ENCODE measurements at regions not wholly inside any gene's neighbourhood (a gene's known extent, or its start where the extent isn't known, plus 50 kb on each side); places are given as distances from the start of the nearest gene placed in this dataset.

GRCh38 chr7:112400141-112400540 is 50.1 kb upstream of the IFRD1 start:
- H3K4me3 Mint-ChIP-seq (ENCODE audit: unreplicated experiment) = no peak overlapping the region
- no TSS peak for BruUV-seq (replicated peaks)
- POLR2A ChIA-PET = interaction anchor here (0.7 to 1.1 kb wide), 3 partner anchors 38 to 367 kb away, joined by 3 to 6 read pairs (median 5); no protein-coding TSS in a partner anchor
- peaks cover 9% of the 10 kb centered on the region for H3K4me1 Mint-ChIP-seq (ENCODE audit: insufficient read depth, unreplicated experiment)
- no peaks in the 10 kb centered on the region for H3K27me3 Mint-ChIP-seq (ENCODE audit: insufficient read depth, unreplicated experiment)
- H3K36me3 Mint-ChIP-seq (ENCODE audit: insufficient read depth, unreplicated experiment) = no peaks in the 10 kb centered on the region
- intact Hi-C loops (cut with micrococcal nuclease) = no loop called here
- no peak overlapping the region for H3K27ac Mint-ChIP-seq (ENCODE audit: low read depth, unreplicated experiment)
- H3K9me3 Mint-ChIP-seq (ENCODE audit: unreplicated experiment) = no peaks in the 10 kb centered on the region
- CTCF ChIA-PET = interaction anchor here (0.8 to 1.4 kb wide), 6 partner anchors 10 to 658 kb away, joined by 3 to 6 read pairs (median 4); no protein-coding TSS in a partner anchor
- no peak for TF ChIP-seq CTCF (IDR thresholded peaks at IDR 0.05; ENCODE audit: unreplicated experiment)
- DNase-seq (ENCODE audit: unreplicated experiment) = no peak

Measured in MCF 10A (cell line).